Natural killer cell (primary cell): ENCODE measurements at regions not wholly inside any gene's neighbourhood (a gene's known extent, or its start where the extent isn't known, plus 50 kb on each side); places are given as distances from the start of the nearest gene placed in this dataset.

ENCODE experiments used
- ATAC-seq, 3 donors: fragments of 150-1000 bp in 2 of 3; fragments of 200-7000 bp in 1 of 3; cut with Tn5 transposase; 1 replicate in 1 of 3; 2 replicates in 2 of 3; pipeline ENCODE4 v1.10.0; 2021; ENCODE audit warnings: mild to moderate bottlenecking in 2 of 3, moderate library complexity in 2 of 3
- DNase-seq, 2 donors: peaks; one replicate each; pipeline versions ENCODE4 v3.0.0 to v3.0.0-alpha.2; 2013 to 2021; ENCODE audit warnings: mixed read lengths in 1 of 2
- H3K27ac ChIP-seq: one replicate; pipeline ENCODE4 v1.5.1; 2013; ENCODE audit warnings: mild to moderate bottlenecking, low read length
- H3K27me3 ChIP-seq: one replicate; pipeline ENCODE4 v1.6.1; 2013; ENCODE audit warnings: low read length; ENCODE audit not compliant: control insufficient read depth, insufficient read depth
- H3K36me3 ChIP-seq: one replicate; pipeline ENCODE4 v1.6.1; 2013; ENCODE audit warnings: low read length; ENCODE audit not compliant: control insufficient read depth, insufficient read depth
- H3K4me1 ChIP-seq: one replicate; pipeline ENCODE4 v1.6.1; 2013; ENCODE audit warnings: low read length; ENCODE audit not compliant: control insufficient read depth, insufficient read depth
- H3K4me3 ChIP-seq: one replicate; pipeline ENCODE4 v1.5.1; 2013; ENCODE audit warnings: low read length
- H3K9me3 ChIP-seq: one replicate; pipeline ENCODE4 v1.6.1; 2013; ENCODE audit warnings: low read length; ENCODE audit not compliant: control insufficient read depth, insufficient read depth
- H3K27ac Mint-ChIP-seq, 2 donors: one replicate each; pipeline ENCODE4 v1.8.0; 2022; ENCODE audit warnings: mild to moderate bottlenecking in 2 of 2, mixed read lengths in 2 of 2, moderate library complexity in 1 of 2
- H3K27me3 Mint-ChIP-seq, 2 donors: one replicate each; pipeline ENCODE4 v1.8.0; 2022; ENCODE audit warnings: low read depth in 2 of 2, mixed read lengths in 2 of 2
- H3K36me3 Mint-ChIP-seq: one replicate; pipeline ENCODE4 v1.8.0; 2022; ENCODE audit warnings: mixed read lengths
- H3K4me1 Mint-ChIP-seq, 2 donors: one replicate each; pipeline ENCODE4 v1.8.0; 2022; ENCODE audit warnings: mixed read lengths in 2 of 2
- H3K4me3 Mint-ChIP-seq: one replicate; pipeline ENCODE4 v1.8.0; 2022; ENCODE audit warnings: mild to moderate bottlenecking, moderate library complexity, mixed read lengths
- H3K9me3 Mint-ChIP-seq, 2 donors: one replicate each; pipeline ENCODE4 v1.8.0; 2022; ENCODE audit warnings: mixed read lengths in 2 of 2
- CTCF ChIP-seq: fragments of 200-600 bp; IDR thresholded peaks from one replicate; pipeline ENCODE4 v1.8.0; 2022; ENCODE audit warnings: antibody characterized with exemption
- WGBS: methylation state at CpG from one replicate; pipeline ENCODE4 v1.1.7; 2013; ENCODE audit warnings: missing lambda C conversion rate; ENCODE audit not compliant: insufficient coverage; 5-methylcytosine and 5-hydroxymethylcytosine counted together
- intact Hi-C: fragments of 100-400 bp; cut with micrococcal nuclease; formaldehyde crosslinking; loops from one replicate; pipeline ENCODE4 v1.14.2; 2022

- Histone ChIP-seq H3K36me3 (no peaks in the 10 kb centered on the region), H3K27me3 (no peaks in the 10 kb centered on the region), H3K27ac (no peak overlapping the region), H3K4me3 (no peak overlapping the region), H3K9me3 (no peaks in the 10 kb centered on the region), H3K4me1 (no peaks in the 10 kb centered on the region)
- intact Hi-C loops: no loop called here
- DNase-seq (no peak), ATAC-seq (no peak)
- Mint-ChIP-seq H3K4me3 (no peak overlapping the region), H3K27ac (no peak overlapping the region), H3K27me3 (no peaks in the 10 kb centered on the region), H3K4me1 (no peaks in the 10 kb centered on the region), H3K36me3 (no peaks in the 10 kb centered on the region), H3K9me3 (no peaks in the 10 kb centered on the region)
- WGBS: 85% methylated on average over 3 of the region's 4 CpGs
- TF ChIP-seq CTCF: no peak
Measured at GRCh38 chr6:141335477-141336273, 797.0 kb upstream of the GJE1 start.

GRCh38 chr6:141326925-141327324 is 805.8 kb upstream of the GJE1 start:
- intact Hi-C loops: no loop called here
- H3K4me3 Mint-ChIP-seq: no peak overlapping the region
- Histone ChIP-seq H3K9me3 (no peaks in the 10 kb centered on the region), H3K27me3 (no peaks in the 10 kb centered on the region), H3K4me1 (no peaks in the 10 kb centered on the region), H3K36me3 (no peaks in the 10 kb centered on the region), H3K4me3 (no peak overlapping the region), H3K27ac (no peak overlapping the region)
- DNase-seq (no peak), ATAC-seq (no peak)
- H3K9me3 Mint-ChIP-seq: no peaks in the 10 kb centered on the region
- no peak overlapping the region for H3K27ac Mint-ChIP-seq
- H3K27me3 Mint-ChIP-seq: no peaks in the 10 kb centered on the region
- no peaks in the 10 kb centered on the region for H3K4me1 Mint-ChIP-seq
- TF ChIP-seq CTCF: no peak
- no peaks in the 10 kb centered on the region for H3K36me3 Mint-ChIP-seq

- Mint-ChIP-seq H3K9me3 (no peaks in the 10 kb centered on the region), H3K4me3 (no peak overlapping the region), H3K4me1 (no peaks in the 10 kb centered on the region), H3K27ac (no peak overlapping the region), H3K27me3 (no peaks in the 10 kb centered on the region), H3K36me3 (no peaks in the 10 kb centered on the region)
- Histone ChIP-seq H3K9me3 (no peaks in the 10 kb centered on the region), H3K4me3 (no peak overlapping the region), H3K4me1 (no peaks in the 10 kb centered on the region), H3K27me3 (no peaks in the 10 kb centered on the region), H3K36me3 (no peaks in the 10 kb centered on the region), H3K27ac (no peak overlapping the region)
- 87% methylated on average over 5 of the region's 5 CpGs for WGBS
- no peak for TF ChIP-seq CTCF
- intact Hi-C loops: no loop called here
- ATAC-seq (peak; percentile 38 to 55 (median 44)), DNase-seq (peak in 1 of 2 donors; percentile 53)
Measured at GRCh38 chr6:141326426-141326825, 806.3 kb upstream of the GJE1 start.
